ENCODE measurements at regions not wholly inside any gene's neighbourhood (a gene's known extent, or its start where the extent isn't known, plus 50 kb on each side); places are given as distances from the start of the nearest gene placed in this dataset.

- Mint-ChIP-seq H3K4me1 (ENCODE audit: low read depth) (peaks cover 59% of the 10 kb centered on the region), H3K27me3 (ENCODE audit: low read depth) (no peaks in the 10 kb centered on the region), H3K36me3 (ENCODE audit: low read depth) (peaks cover 10% of the 10 kb centered on the region), H3K4me3 (no peak overlapping the region), H3K9me3 (peaks cover 3% of the 10 kb centered on the region), H3K27ac (no peak overlapping the region)
- intact Hi-C loops (cut with micrococcal nuclease) = loop anchor here (5.0 kb wide), 2 partner anchors 409 to 611 kb away; no protein-coding TSS in a partner anchor
- no peak for DNase-seq
- CTCF ChIA-PET = interaction anchor here (1.0 kb wide), 1 partner anchor 150 kb away, joined by 3 read pairs; no protein-coding TSS in a partner anchor
Observed at GRCh38 chr12:91993287-91994017, 152.2 kb downstream of the BTG1 start.

GRCh38 chr12:91991399-91992187, 154.1 kb downstream of the BTG1 start:
- no peaks in the 10 kb centered on the region for H3K9me3 Mint-ChIP-seq
- peaks cover 5% of the 10 kb centered on the region for H3K36me3 Mint-ChIP-seq (ENCODE audit: low read depth)
- no peaks in the 10 kb centered on the region for H3K27me3 Mint-ChIP-seq (ENCODE audit: low read depth)
- CTCF ChIA-PET = interaction anchor here (0.5 to 1.3 kb wide), 7 partner anchors 12 to 334 kb away, joined by 3 to 4 read pairs (median 3); partner anchors contain the start of gene BTG1
- H3K27ac Mint-ChIP-seq = no peak overlapping the region
- no peak for DNase-seq
- intact Hi-C loops (cut with micrococcal nuclease) = loop anchor here (1.0 to 5.0 kb wide), 7 partner anchors 148 to 609 kb away; no protein-coding TSS in a partner anchor
- H3K4me1 Mint-ChIP-seq (ENCODE audit: low read depth) = peaks cover 61% of the 10 kb centered on the region
- no peak overlapping the region for H3K4me3 Mint-ChIP-seq

GRCh38 chr12:91990525-91990924, 155.1 kb downstream of the BTG1 start:
- CTCF ChIA-PET = interaction anchor here (0.9 to 1.3 kb wide), 5 partner anchors 40 to 220 kb away, joined by 3 to 4 read pairs (median 3); partner anchors contain the start of gene BTG1
- H3K4me1 Mint-ChIP-seq (ENCODE audit: low read depth) = peaks cover 71% of the 10 kb centered on the region
- no peak overlapping the region for H3K4me3 Mint-ChIP-seq
- H3K9me3 Mint-ChIP-seq = no peaks in the 10 kb centered on the region
- peak overlapping the region; percentile 27 for H3K27ac Mint-ChIP-seq
- peaks cover 5% of the 10 kb centered on the region for H3K36me3 Mint-ChIP-seq (ENCODE audit: low read depth)
- DNase-seq = no peak
- intact Hi-C loops (cut with micrococcal nuclease) = loop anchor here (2.0 to 5.0 kb wide), 4 partner anchors 220 to 608 kb away; no protein-coding TSS in a partner anchor
- no peaks in the 10 kb centered on the region for H3K27me3 Mint-ChIP-seq (ENCODE audit: low read depth)

DNA sequence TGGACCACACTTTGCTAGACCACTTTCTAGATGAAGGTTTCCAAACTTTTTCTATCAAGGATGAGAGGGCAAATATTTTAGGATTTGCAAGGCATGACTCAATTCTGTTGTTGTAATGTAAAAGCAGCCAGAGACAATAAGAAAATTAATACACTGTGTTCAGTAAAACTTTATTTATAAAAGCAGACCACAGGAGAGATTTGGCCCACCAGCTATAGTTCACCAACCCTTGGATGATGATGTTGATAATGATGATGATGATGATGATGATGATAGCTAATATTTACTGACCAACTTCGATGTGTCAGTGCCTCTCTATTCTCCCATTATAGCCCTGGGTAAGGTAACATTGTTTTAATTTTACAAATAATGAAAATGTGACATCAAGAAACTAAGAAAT, 156.5 kb downstream of the BTG1 start:
- CTCF ChIA-PET = interaction anchor here (0.7 to 1.4 kb wide), 4 partner anchors 37 to 607 kb away, joined by 3 to 6 read pairs (median 4); no protein-coding TSS in a partner anchor
- H3K27me3 Mint-ChIP-seq (ENCODE audit: low read depth) = no peaks in the 10 kb centered on the region
- peaks cover 70% of the 10 kb centered on the region for H3K4me1 Mint-ChIP-seq (ENCODE audit: low read depth)
- DNase-seq = no peak
- no peak overlapping the region for H3K4me3 Mint-ChIP-seq
- peaks cover 5% of the 10 kb centered on the region for H3K36me3 Mint-ChIP-seq (ENCODE audit: low read depth)
- no peak overlapping the region for H3K27ac Mint-ChIP-seq
- intact Hi-C loops (cut with micrococcal nuclease) = loop anchor here (5.0 kb wide), 1 partner anchor 177 kb away; no protein-coding TSS in a partner anchor
- H3K9me3 Mint-ChIP-seq = no peaks in the 10 kb centered on the region

DNA sequence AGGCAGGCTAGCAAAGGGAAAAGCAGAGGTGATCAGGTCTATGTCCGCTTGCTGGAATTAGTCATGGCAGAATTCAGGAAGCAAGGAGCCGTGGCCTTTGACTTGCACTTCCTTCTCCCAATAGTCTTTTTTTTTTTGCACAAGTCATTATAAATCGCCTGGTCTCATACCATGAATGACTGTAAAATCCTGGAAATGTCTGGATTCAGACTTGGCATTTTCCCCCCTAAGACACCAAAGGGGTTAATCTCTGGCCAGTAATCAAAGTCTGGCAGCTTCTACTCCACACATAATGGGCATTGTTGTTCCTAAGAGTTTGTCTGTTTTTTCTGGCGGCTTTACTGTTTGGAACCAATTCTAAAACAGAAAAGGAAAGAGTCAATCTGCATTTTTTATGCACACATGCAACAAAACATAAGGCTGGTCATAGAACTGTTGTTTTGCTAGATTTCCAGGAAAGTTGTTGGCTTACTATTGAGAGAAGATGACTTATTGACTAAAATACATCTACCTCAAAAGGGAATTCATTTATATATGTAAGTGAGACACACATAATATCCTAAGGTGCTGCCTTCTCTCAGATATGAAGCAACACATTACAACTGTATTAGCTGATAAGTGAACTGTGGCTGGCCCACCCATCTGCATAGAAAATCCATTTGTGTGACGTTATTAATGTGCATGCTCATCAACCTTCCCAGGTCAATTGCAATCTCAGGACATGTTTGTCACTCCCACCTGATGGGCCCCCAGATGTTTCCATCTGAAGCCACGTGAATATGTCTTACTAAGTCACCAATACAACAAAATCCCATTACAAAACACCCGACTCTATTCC, 157.3 kb downstream of the BTG1 start:
- peaks cover 63% of the 10 kb centered on the region for H3K4me1 Mint-ChIP-seq (ENCODE audit: low read depth)

GRCh38 chr12:91986084-91986483, 159.6 kb downstream of the BTG1 start:
- H3K27me3 Mint-ChIP-seq (ENCODE audit: low read depth) = no peaks in the 10 kb centered on the region
- intact Hi-C loops (cut with micrococcal nuclease) = loop anchor here (5.0 kb wide), 1 partner anchor 174 kb away; no protein-coding TSS in a partner anchor
- H3K4me1 Mint-ChIP-seq (ENCODE audit: low read depth) = peaks cover 53% of the 10 kb centered on the region
- H3K36me3 Mint-ChIP-seq (ENCODE audit: low read depth) = no peaks in the 10 kb centered on the region
- H3K9me3 Mint-ChIP-seq = no peaks in the 10 kb centered on the region
- CTCF ChIA-PET = interaction anchor here (0.6 to 3.2 kb wide), 2 partner anchors 175 to 299 kb away, joined by 3 to 9 read pairs; no protein-coding TSS in a partner anchor
- H3K4me3 Mint-ChIP-seq = no peak overlapping the region
- no peak overlapping the region for H3K27ac Mint-ChIP-seq
- no peak for DNase-seq

More for the DNA sequence above, 157.3 kb downstream of the BTG1 start:
- intact Hi-C loops (cut with micrococcal nuclease) = loop anchor here (5.0 kb wide), 1 partner anchor 176 kb away; no protein-coding TSS in a partner anchor
- H3K9me3 Mint-ChIP-seq = no peaks in the 10 kb centered on the region
- H3K27me3 Mint-ChIP-seq (ENCODE audit: low read depth) = no peaks in the 10 kb centered on the region
- H3K4me3 Mint-ChIP-seq = no peak overlapping the region
- CTCF ChIA-PET = interaction anchor here (1.0 to 3.2 kb wide), 2 partner anchors 145 to 177 kb away, joined by 3 to 9 read pairs; no protein-coding TSS in a partner anchor
- no peak overlapping the region for H3K27ac Mint-ChIP-seq
- H3K36me3 Mint-ChIP-seq (ENCODE audit: low read depth) = peaks cover 4% of the 10 kb centered on the region
- no peak for DNase-seq

- Mint-ChIP-seq H3K4me1 (ENCODE audit: low read depth) (peaks cover 48% of the 10 kb centered on the region), H3K4me3 (no peak overlapping the region), H3K27me3 (ENCODE audit: low read depth) (no peaks in the 10 kb centered on the region), H3K9me3 (no peaks in the 10 kb centered on the region), H3K27ac (no peak overlapping the region), H3K36me3 (ENCODE audit: low read depth) (no peaks in the 10 kb centered on the region)
- intact Hi-C loops (cut with micrococcal nuclease) = loop anchor here (5.0 kb wide), 1 partner anchor 173 kb away; no protein-coding TSS in a partner anchor
- no peak for DNase-seq
- CTCF ChIA-PET = interaction anchor here (0.6 to 3.2 kb wide), 3 partner anchors 11 to 217 kb away, joined by 4 to 9 read pairs (median 5); no protein-coding TSS in a partner anchor
Observed at GRCh38 chr12:91985002-91985787, 160.5 kb downstream of the BTG1 start.

DNA sequence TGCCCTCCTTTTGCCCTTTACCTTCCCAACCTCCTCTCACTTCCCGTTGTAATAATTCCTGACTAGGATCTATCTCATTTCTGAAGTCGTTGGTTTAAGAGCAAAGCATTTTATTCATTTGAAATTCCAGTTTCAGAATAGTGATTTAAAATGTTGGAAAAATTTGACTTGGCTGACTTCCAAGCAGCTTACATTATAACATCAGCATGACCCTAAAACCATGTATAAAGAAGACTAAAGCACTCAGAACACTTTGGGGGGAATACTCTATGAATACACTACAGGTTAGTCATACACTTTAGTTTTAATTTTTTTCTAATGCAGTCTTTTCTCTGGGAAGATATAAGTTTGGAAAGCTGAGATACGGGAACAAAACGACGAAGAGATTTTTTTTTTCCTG, 161.1 kb downstream of the BTG1 start:
- H3K9me3 Mint-ChIP-seq = no peaks in the 10 kb centered on the region
- no peak overlapping the region for H3K4me3 Mint-ChIP-seq
- peaks cover 46% of the 10 kb centered on the region for H3K4me1 Mint-ChIP-seq (ENCODE audit: low read depth)
- H3K36me3 Mint-ChIP-seq (ENCODE audit: low read depth) = no peaks in the 10 kb centered on the region
- H3K27me3 Mint-ChIP-seq (ENCODE audit: low read depth) = no peaks in the 10 kb centered on the region
- no peak for DNase-seq
- intact Hi-C loops (cut with micrococcal nuclease) = no loop called here
- CTCF ChIA-PET = interaction anchor here (0.6 to 3.2 kb wide), 4 partner anchors 10 to 218 kb away, joined by 4 to 9 read pairs (median 5); no protein-coding TSS in a partner anchor
- no peak overlapping the region for H3K27ac Mint-ChIP-seq

- Mint-ChIP-seq H3K36me3 (ENCODE audit: low read depth) (no peaks in the 10 kb centered on the region), H3K4me3 (no peak overlapping the region), H3K4me1 (ENCODE audit: low read depth) (peaks cover 42% of the 10 kb centered on the region), H3K9me3 (no peaks in the 10 kb centered on the region), H3K27me3 (ENCODE audit: low read depth) (no peaks in the 10 kb centered on the region), H3K27ac (no peak overlapping the region)
- intact Hi-C loops (cut with micrococcal nuclease) = no loop called here
- CTCF ChIA-PET = interaction anchor here (0.8 kb wide), 1 partner anchor 73 kb away, joined by 5 read pairs; no protein-coding TSS in a partner anchor
- DNase-seq = no peak
Observed at GRCh38 chr12:91983935-91984334, 161.7 kb downstream of the BTG1 start.

DNA sequence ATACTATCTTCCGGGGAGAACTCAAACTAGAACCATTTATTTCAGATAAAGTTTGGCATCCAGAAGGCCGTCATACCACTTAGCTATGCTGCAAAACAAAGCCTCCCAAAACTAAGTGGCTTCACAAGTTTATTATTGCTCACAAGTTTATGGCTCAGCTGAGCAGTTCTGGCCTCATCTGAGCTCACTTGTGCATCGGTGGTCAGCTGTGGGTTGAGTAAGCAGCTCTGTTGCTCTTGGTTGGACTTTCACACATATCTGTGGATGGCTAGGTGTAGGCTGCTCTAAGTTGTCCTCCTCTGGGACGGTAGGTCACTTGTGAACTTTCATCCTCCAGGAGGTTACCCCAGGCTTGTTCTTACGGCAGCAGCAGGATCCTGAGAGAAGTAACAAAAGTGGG, 162.7 kb downstream of the BTG1 start:
- no peaks in the 10 kb centered on the region for H3K27me3 Mint-ChIP-seq (ENCODE audit: low read depth)

More for the DNA sequence above, 162.7 kb downstream of the BTG1 start:
- intact Hi-C loops (cut with micrococcal nuclease) = no loop called here
- no peak for DNase-seq
- Mint-ChIP-seq H3K36me3 (ENCODE audit: low read depth) (no peaks in the 10 kb centered on the region), H3K4me3 (no peak overlapping the region), H3K9me3 (peaks cover 2% of the 10 kb centered on the region), H3K4me1 (ENCODE audit: low read depth) (peaks cover 43% of the 10 kb centered on the region), H3K27ac (no peak overlapping the region)
- CTCF ChIA-PET = interaction anchor here (0.6 kb wide), 1 partner anchor 404 kb away, joined by 3 read pairs; no protein-coding TSS in a partner anchor

Data from activated naive CD4-positive, alpha-beta T cell treated with anti-CD3 and anti-CD28 coated beads for 36 hours (primary cell).